ENCODE measurements at regions not wholly inside any gene's neighbourhood (a gene's known extent, or its start where the extent isn't known, plus 50 kb on each side); places are given as distances from the start of the nearest gene placed in this dataset.
"Not testable (repeated sequence)": the region's sequence is repeated elsewhere in the genome, so short reads cannot be mapped to it uniquely, and the experiment has no call there.

- Histone ChIP-seq H3K36me3 (ENCODE audit: low read depth) (no peaks in the 10 kb centered on the region), H3F3A (ENCODE audit: insufficient read depth, low read depth) (peaks cover 12% of the 10 kb centered on the region; the same call in 1 of the 2 replicates), H3K4me2 (peak overlapping the region; percentile 52), H3K27ac (peak overlapping the region; percentile 32), H3K9me3 (ENCODE audit: insufficient read depth, low read depth) (peaks cover 5% of the 10 kb centered on the region), H3K4me3 (no peak overlapping the region; the same call in 1 of the 2 replicates), H3K79me2 (ENCODE audit: low read depth) (no peaks in the 10 kb centered on the region), H2AFZ (no peak overlapping the region), H3K4me1 (replicated peaks; ENCODE audit: insufficient read depth) (peaks cover 21% of the 10 kb centered on the region), H4K20me1 (ENCODE audit: insufficient read depth) (no peaks in the 10 kb centered on the region), H3K27me3 (ENCODE audit: insufficient read depth, low read depth) (no peaks in the 10 kb centered on the region), H3K9me2 (ENCODE audit: insufficient read depth) (no peaks in the 10 kb centered on the region)
- no TSS peak for BruUV-seq (replicated peaks)
- TF ChIP-seq CTCF (conservative IDR thresholded peaks at IDR 0.05) (no peak), EZH2 (IDR thresholded peaks at IDR 0.05; ENCODE audit: low read depth) (no peak)
- peak in 1 of 2 experiments; percentile 76 for DNase-seq
- ChIA-PET CTCF (no interaction called here), POLR2A (ENCODE audit: unreplicated experiment) (no interaction called here)
- intact Hi-C loops (cut with micrococcal nuclease; ENCODE audit: unreplicated experiment), result loop anchor here (10.0 kb wide), 2 partner anchors 187 to 277 kb away; no protein-coding TSS in a partner anchor
Measured at GRCh38 chr5:56631719-56632118, 183.6 kb upstream of the MAP3K1 start.

GRCh38 chr5:56628616-56629015 is 186.7 kb upstream of the MAP3K1 start:
- H3F3A ChIP-seq (ENCODE audit: insufficient read depth, low read depth), result peaks cover 12% of the 10 kb centered on the region; the same call in 1 of the 2 replicates

GRCh38 chr5:56625541-56625940 is 189.8 kb upstream of the MAP3K1 start:
- Histone ChIP-seq H3K4me1 (replicated peaks; ENCODE audit: insufficient read depth) (no peaks in the 10 kb centered on the region; the same call in 1 of the 2 replicates), H3K4me2 (no peak overlapping the region; the same call in 1 of the 2 replicates), H3K79me2 (ENCODE audit: low read depth) (no peaks in the 10 kb centered on the region), H2AFZ (no peak overlapping the region), H3K9me3 (ENCODE audit: insufficient read depth, low read depth) (peaks cover 5% of the 10 kb centered on the region), H3F3A (ENCODE audit: insufficient read depth, low read depth) (no peaks in the 10 kb centered on the region), H3K36me3 (ENCODE audit: low read depth) (no peaks in the 10 kb centered on the region), H4K20me1 (ENCODE audit: insufficient read depth) (no peaks in the 10 kb centered on the region), H3K4me3 (no peak overlapping the region), H3K9me2 (ENCODE audit: insufficient read depth) (no peaks in the 10 kb centered on the region), H3K27ac (peak overlapping the region; percentile 33), H3K27me3 (ENCODE audit: insufficient read depth, low read depth) (no peaks in the 10 kb centered on the region)
- CTCF ChIA-PET, result no interaction called here
- BruUV-seq (replicated peaks), result no TSS peak
- TF ChIP-seq EZH2 (IDR thresholded peaks at IDR 0.05; ENCODE audit: low read depth) (no peak), CTCF (conservative IDR thresholded peaks at IDR 0.05) (no peak)
- POLR2A ChIA-PET (ENCODE audit: unreplicated experiment), result no interaction called here
- intact Hi-C loops (cut with micrococcal nuclease; ENCODE audit: unreplicated experiment), result no loop called here
- peak in 1 of 2 experiments; percentile 89 for DNase-seq

More at GRCh38 chr5:56628616-56629015, 186.7 kb upstream of the MAP3K1 start:
- H3K4me2 ChIP-seq; H3K27me3 ChIP-seq (ENCODE audit: insufficient read depth, low read depth); H3K79me2 ChIP-seq (ENCODE audit: low read depth); BruUV-seq (replicated peaks); POLR2A ChIA-PET (ENCODE audit: unreplicated experiment); H3K36me3 ChIP-seq (ENCODE audit: low read depth); DNase-seq; intact Hi-C loops (cut with micrococcal nuclease; ENCODE audit: unreplicated experiment); H3K9me2 ChIP-seq (ENCODE audit: insufficient read depth); H4K20me1 ChIP-seq (ENCODE audit: insufficient read depth); CTCF ChIA-PET; H3K4me3 ChIP-seq; H3K27ac ChIP-seq; H2AFZ ChIP-seq; H3K9me3 ChIP-seq (ENCODE audit: insufficient read depth, low read depth): not testable (repeated sequence)
- H3K4me1 ChIP-seq (replicated peaks; ENCODE audit: insufficient read depth), result peaks cover 16% of the 10 kb centered on the region

- BruUV-seq (replicated peaks), result no TSS peak
- peaks cover 5% of the 10 kb centered on the region for H3K9me3 ChIP-seq (ENCODE audit: insufficient read depth, low read depth)
- no peak overlapping the region for H3K4me3 ChIP-seq
- no peak overlapping the region for H2AFZ ChIP-seq
- H3K4me1 ChIP-seq (replicated peaks; ENCODE audit: insufficient read depth), result no peaks in the 10 kb centered on the region; the same call in 1 of the 2 replicates
- no peak for TF ChIP-seq CTCF (conservative IDR thresholded peaks at IDR 0.05)
- no peak for TF ChIP-seq EZH2 (IDR thresholded peaks at IDR 0.05; ENCODE audit: low read depth)
- no peak overlapping the region for H3K27ac ChIP-seq
- CTCF ChIA-PET, result no interaction called here
- H3F3A ChIP-seq (ENCODE audit: insufficient read depth, low read depth), result no peaks in the 10 kb centered on the region
- H3K9me2 ChIP-seq (ENCODE audit: insufficient read depth), result no peaks in the 10 kb centered on the region
- H4K20me1 ChIP-seq (ENCODE audit: insufficient read depth), result no peaks in the 10 kb centered on the region
- no peaks in the 10 kb centered on the region for H3K36me3 ChIP-seq (ENCODE audit: low read depth)
- POLR2A ChIA-PET (ENCODE audit: unreplicated experiment), result no interaction called here
- H3K79me2 ChIP-seq (ENCODE audit: low read depth), result no peaks in the 10 kb centered on the region
- H3K4me2 ChIP-seq, result no peak overlapping the region
- no peaks in the 10 kb centered on the region for H3K27me3 ChIP-seq (ENCODE audit: insufficient read depth, low read depth)
- no peak for DNase-seq
- intact Hi-C loops (cut with micrococcal nuclease; ENCODE audit: unreplicated experiment), result no loop called here
Measured at GRCh38 chr5:56624751-56625150, 190.6 kb upstream of the MAP3K1 start.

Measured in PC-9 (cell line).